Mucosa of rectum (tissue), 2 donors: ENCODE measurements at regions not wholly inside any gene's neighbourhood (a gene's known extent, or its start where the extent isn't known, plus 50 kb on each side); places are given as distances from the start of the nearest gene placed in this dataset.
"Not testable (repeated sequence)": the region's sequence is repeated elsewhere in the genome, so short reads cannot be mapped to it uniquely, and the experiment has no call there.

Source experiments
- H3K27ac ChIP-seq, 2 donors: one replicate each; pipeline ENCODE4 v1.7.0; 2013; ENCODE audit warnings: inconsistent platforms in 2 of 2, low read depth in 2 of 2, low read length in 2 of 2
- H3K27me3 ChIP-seq, 2 donors: one replicate each; pipeline ENCODE4 v1.7.0; 2013; ENCODE audit warnings: low read length in 2 of 2; ENCODE audit not compliant: control insufficient read depth in 2 of 2, insufficient read depth in 2 of 2
- H3K36me3 ChIP-seq, 2 donors: one replicate each; pipeline ENCODE4 v1.7.0; 2013; ENCODE audit warnings: low read length in 2 of 2; ENCODE audit not compliant: control insufficient read depth in 2 of 2, insufficient read depth in 2 of 2
- H3K4me1 ChIP-seq, 2 donors: one replicate each; pipeline ENCODE4 v1.7.0; 2013; ENCODE audit warnings: low read length in 2 of 2, mild to moderate bottlenecking in 1 of 2; ENCODE audit not compliant: control insufficient read depth in 2 of 2, insufficient read depth in 2 of 2
- H3K4me3 ChIP-seq, 2 donors: one replicate each; pipeline ENCODE4 v1.7.0; 2013; ENCODE audit warnings: low read length in 2 of 2
- H3K9ac ChIP-seq, 2 donors: one replicate each; pipeline ENCODE4 v1.7.0; 2013; ENCODE audit warnings: low read length in 2 of 2, low read depth in 1 of 2, mild to moderate bottlenecking in 1 of 2
- H3K9me3 ChIP-seq, 2 donors: one replicate each; pipeline ENCODE4 v1.7.0; 2013; ENCODE audit warnings: low read length in 2 of 2; ENCODE audit not compliant: control insufficient read depth in 2 of 2
- donor health status: healthy.
- donor health status: Normal muscosa, but diverticular disease.

DNA sequence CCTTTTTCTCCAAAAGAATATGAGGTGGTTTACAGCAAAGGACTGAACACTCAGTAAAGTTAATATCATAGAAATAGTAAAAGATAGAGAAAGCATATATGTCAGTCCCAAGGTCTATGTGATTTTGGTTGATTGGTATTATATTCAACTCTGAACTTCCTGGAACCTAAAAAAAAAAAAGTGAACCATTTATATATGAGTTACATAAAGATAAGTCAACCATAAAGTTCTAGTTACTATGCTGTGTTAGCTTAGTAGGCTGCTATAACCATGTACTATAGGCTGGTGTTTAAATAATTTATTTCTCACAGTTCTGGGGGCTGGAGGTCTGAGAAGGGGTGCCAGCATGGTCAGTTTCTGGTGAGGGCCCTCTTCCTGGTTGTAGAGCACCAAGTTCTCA, 475.6 kb downstream of the KLF12 start:
- Histone ChIP-seq H3K9me3 (no peaks in the 10 kb centered on the region), H3K27ac (peak overlapping the region; percentile 56 to 57), H3K9ac (no peak overlapping the region), H3K4me1 (peaks cover 12 to 24% of the 10 kb centered on the region in 2 donors), H3K27me3 (no peaks in the 10 kb centered on the region), H3K36me3 (no peaks in the 10 kb centered on the region), H3K4me3 (no peak overlapping the region)

GRCh38 chr13:73657821-73658540, 476.2 kb downstream of the KLF12 start:
- no peaks in the 10 kb centered on the region for H3K9me3 ChIP-seq
- peaks cover 12 to 24% of the 10 kb centered on the region in 2 donors for H3K4me1 ChIP-seq
- H3K9ac ChIP-seq, result peak overlapping the region in 1 of 2 donors; percentile 8
- H3K27me3 ChIP-seq, result no peaks in the 10 kb centered on the region
- peak overlapping the region; percentile 56 to 57 for H3K27ac ChIP-seq
- H3K36me3 ChIP-seq, result no peaks in the 10 kb centered on the region
- no peak overlapping the region for H3K4me3 ChIP-seq

DNA sequence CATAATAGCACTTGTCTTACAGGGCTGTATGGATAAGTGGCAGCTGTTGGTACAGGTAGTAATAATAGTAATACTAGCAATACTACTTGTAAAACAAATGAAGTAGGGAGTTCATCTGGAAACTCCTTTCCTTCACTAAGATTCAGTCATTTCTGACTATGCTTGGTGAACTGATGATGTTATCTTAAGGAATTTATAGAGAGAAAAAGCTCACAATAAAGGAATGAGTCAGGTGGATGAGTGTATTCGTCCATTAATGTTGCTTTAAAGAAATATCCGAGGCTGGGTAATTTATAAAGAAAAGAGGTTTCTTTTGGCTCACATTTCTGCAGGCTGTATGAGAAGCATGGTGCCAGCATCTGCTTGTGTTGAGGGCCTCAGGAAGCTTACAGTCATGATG, 477.3 kb downstream of the KLF12 start:
- Histone ChIP-seq H3K9me3 (no peaks in the 10 kb centered on the region), H3K9ac (no peak overlapping the region), H3K36me3 (no peaks in the 10 kb centered on the region), H3K27me3 (no peaks in the 10 kb centered on the region), H3K4me1 (peaks cover 12 to 24% of the 10 kb centered on the region in 2 donors), H3K27ac (no peak overlapping the region), H3K4me3 (no peak overlapping the region)

GRCh38 chr13:73653688-73654087, 480.5 kb downstream of the KLF12 start:
- Histone ChIP-seq H3K27me3 (no peaks in the 10 kb centered on the region), H3K27ac (peak overlapping the region; percentile 71 to 73), H3K36me3 (no peaks in the 10 kb centered on the region), H3K9ac (no peak overlapping the region), H3K4me3 (peak overlapping the region in 1 of 2 donors; percentile 44), H3K9me3 (no peaks in the 10 kb centered on the region), H3K4me1 (peaks cover 12 to 20% of the 10 kb centered on the region in 2 donors)

DNA sequence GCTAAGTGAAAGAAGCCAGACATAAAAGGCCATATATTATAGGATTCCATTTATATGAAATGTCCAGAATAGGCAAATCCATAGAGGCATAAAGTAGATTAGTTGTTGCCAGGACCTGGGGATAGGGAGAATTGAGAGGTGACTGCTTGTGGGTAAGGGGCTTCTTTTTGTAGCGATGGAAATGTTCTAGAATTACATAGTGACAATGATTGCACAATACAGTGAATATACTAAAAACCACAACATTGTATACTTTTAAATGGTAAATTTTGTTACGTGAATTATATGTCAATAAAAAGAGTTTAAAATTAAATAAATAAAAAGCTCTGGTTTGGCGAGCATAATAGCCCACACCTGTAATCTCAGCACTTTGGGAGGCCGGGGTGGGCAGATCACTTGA, 486.8 kb downstream of the KLF12 start:
- no peak overlapping the region for H3K27ac ChIP-seq
- no peak overlapping the region for H3K4me3 ChIP-seq
- no peaks in the 10 kb centered on the region for H3K9me3 ChIP-seq
- H3K4me1 ChIP-seq, result no peaks in the 10 kb centered on the region
- H3K9ac ChIP-seq, result no peak overlapping the region
- no peaks in the 10 kb centered on the region for H3K36me3 ChIP-seq
- no peaks in the 10 kb centered on the region for H3K27me3 ChIP-seq

DNA sequence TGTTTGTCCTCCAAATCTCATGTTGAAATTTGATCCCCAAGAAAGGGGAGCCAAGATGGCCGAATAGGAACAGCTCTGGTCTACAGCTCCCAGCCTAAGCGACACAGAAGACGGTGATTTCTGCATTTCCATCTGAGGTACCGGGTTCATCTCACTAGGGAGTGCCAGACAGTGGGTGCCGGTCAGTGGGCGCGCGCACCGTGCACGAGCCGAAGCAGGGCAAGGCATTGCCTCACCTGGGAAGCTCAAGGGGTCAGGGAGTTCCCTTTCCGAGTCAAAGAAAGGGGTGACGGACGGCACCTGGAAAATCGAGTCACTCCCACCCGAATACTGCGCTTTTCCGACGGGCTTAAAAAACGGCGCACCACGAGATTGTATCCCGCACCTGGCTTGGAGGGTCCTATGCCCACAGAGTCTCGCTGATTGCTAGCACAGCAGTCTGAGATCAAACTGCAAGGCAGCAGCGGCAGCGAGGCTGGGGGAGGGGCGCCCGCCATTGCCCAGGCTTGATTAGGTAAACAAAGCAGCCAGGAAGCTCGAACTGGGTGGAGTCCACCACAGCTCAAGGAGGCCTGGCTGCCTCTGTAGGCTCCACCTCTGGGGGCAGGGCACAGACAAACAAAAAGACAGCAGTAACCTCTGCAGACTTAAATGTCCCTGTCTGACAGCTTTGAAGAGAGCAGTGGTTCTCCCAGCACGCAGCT, 493.6 kb downstream of the KLF12 start:
- H3K9me3 ChIP-seq, H3K4me3 ChIP-seq, H3K27me3 ChIP-seq, H3K4me1 ChIP-seq, H3K36me3 ChIP-seq, H3K9ac ChIP-seq, H3K27ac ChIP-seq: not testable (repeated sequence)

DNA sequence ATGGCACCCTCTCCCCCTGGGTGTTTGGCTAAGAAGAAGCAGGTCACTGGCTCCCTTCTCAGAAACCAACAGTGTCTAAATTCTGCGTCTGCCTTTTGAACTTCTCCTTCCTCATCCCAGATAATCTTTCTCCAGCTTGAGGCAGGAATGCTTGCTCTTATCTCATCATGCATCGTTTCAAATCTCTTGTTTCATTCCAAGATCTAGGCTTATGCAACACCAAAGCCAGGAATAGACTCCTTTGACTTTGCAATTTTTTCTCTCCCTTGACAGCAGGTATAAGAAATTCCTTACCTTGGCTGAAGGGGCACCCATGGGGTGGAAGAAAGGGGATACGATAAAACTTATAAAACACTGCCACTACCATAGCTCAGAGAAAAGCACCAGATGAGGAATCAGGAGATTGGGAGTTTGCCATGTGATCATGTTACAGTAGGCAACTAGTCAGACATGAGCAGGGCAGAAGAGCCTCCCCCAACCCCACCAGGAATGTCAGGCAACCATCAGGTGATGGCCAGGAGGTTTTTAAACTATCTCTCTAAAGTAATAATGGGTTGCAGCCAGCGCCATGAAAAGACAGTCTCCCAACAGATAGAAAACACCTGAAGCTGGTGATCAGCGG, 498.9 kb downstream of the KLF12 start:
- Histone ChIP-seq H3K9me3 (no peaks in the 10 kb centered on the region), H3K27me3 (no peaks in the 10 kb centered on the region), H3K36me3 (no peaks in the 10 kb centered on the region), H3K27ac (no peak overlapping the region), H3K4me1 (no peaks in the 10 kb centered on the region), H3K9ac (no peak overlapping the region), H3K4me3 (no peak overlapping the region)

DNA sequence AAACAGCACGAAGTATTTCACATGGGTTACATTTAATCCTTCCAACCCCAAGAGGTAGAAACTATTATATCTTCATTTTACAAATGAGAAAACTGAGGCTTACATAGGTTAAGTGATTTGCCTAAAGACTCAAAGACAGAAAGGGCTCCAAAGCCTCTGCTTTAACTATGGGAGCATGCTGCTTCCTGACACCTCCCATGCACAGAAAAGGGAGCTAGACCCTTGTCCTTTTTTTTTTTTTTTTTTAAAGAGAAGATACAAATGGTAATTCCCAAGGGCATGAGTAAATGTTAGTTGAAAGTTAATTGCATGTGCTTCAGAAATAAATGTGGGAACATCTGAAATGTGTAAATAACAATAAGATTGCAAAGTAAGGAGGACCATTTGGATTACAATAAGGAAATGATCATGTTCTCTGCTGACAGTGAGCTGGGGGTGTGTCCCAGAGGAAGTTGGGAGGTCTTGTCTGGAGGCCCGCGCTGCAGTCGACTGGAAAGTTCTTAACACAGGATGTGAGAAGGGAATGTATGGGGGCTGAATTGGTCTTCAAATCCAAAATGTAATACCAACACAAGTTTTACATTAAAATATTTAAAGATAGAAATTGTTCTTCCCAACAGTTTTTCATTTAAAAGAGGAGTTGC, 500.3 kb downstream of the KLF12 start:
- Histone ChIP-seq H3K27ac (no peak overlapping the region), H3K36me3 (no peaks in the 10 kb centered on the region), H3K4me3 (no peak overlapping the region), H3K27me3 (no peaks in the 10 kb centered on the region), H3K4me1 (no peaks in the 10 kb centered on the region), H3K9me3 (no peaks in the 10 kb centered on the region), H3K9ac (no peak overlapping the region)

- Histone ChIP-seq H3K27me3 (no peaks in the 10 kb centered on the region), H3K27ac (no peak overlapping the region), H3K4me3 (no peak overlapping the region), H3K4me1 (no peaks in the 10 kb centered on the region), H3K9ac (no peak overlapping the region), H3K9me3 (no peaks in the 10 kb centered on the region), H3K36me3 (no peaks in the 10 kb centered on the region)
Observed at GRCh38 chr13:73631411-73631810, 502.8 kb downstream of the KLF12 start.
